ENCODE measurements at regions not wholly inside any gene's neighbourhood (a gene's known extent, or its start where the extent isn't known, plus 50 kb on each side); places are given as distances from the start of the nearest gene placed in this dataset.

- TF ChIP-seq CTCF (IDR thresholded peaks at IDR 0.05) (no peak), ZFX (IDR thresholded peaks at IDR 0.05; ENCODE audit: borderline replicate concordance) (no peak)
- H3K27ac ChIP-seq, result no peak overlapping the region
These were observed 165.4 kb downstream of the AASDHPPT start for GRCh38 chr11:106242718-106243415.

GRCh38 chr11:106246495-106246894, 169.0 kb downstream of the AASDHPPT start:
- no peak for TF ChIP-seq CTCF (IDR thresholded peaks at IDR 0.05)
- TF ChIP-seq ZFX (IDR thresholded peaks at IDR 0.05; ENCODE audit: borderline replicate concordance), result no peak
- no peak overlapping the region for H3K27ac ChIP-seq

GRCh38 chr11:106249617-106250239, 172.3 kb downstream of the AASDHPPT start:
- TF ChIP-seq ZFX (IDR thresholded peaks at IDR 0.05; ENCODE audit: borderline replicate concordance), result no peak
- TF ChIP-seq CTCF (IDR thresholded peaks at IDR 0.05), result no peak
- no peak overlapping the region for H3K27ac ChIP-seq

- TF ChIP-seq ZFX (IDR thresholded peaks at IDR 0.05; ENCODE audit: borderline replicate concordance) (no peak), CTCF (IDR thresholded peaks at IDR 0.05) (no peak)
These were observed 185.4 kb downstream of the AASDHPPT start for GRCh38 chr11:106262852-106263251.

GRCh38 chr11:106263527-106263926, 186.1 kb downstream of the AASDHPPT start:
- TF ChIP-seq ZFX (IDR thresholded peaks at IDR 0.05; ENCODE audit: borderline replicate concordance), result no peak
- TF ChIP-seq CTCF (IDR thresholded peaks at IDR 0.05), result no peak
- no peak overlapping the region for H3K27ac ChIP-seq

More at GRCh38 chr11:106262852-106263251, 185.4 kb downstream of the AASDHPPT start:
- no peak overlapping the region for H3K27ac ChIP-seq

- H3K27ac ChIP-seq, result no peak overlapping the region
- TF ChIP-seq ZFX (IDR thresholded peaks at IDR 0.05; ENCODE audit: borderline replicate concordance) (no peak), CTCF (IDR thresholded peaks at IDR 0.05) (no peak)
These were observed 193.6 kb downstream of the AASDHPPT start for GRCh38 chr11:106271086-106271485.

- no peak for TF ChIP-seq ZFX (IDR thresholded peaks at IDR 0.05; ENCODE audit: borderline replicate concordance)
- TF ChIP-seq CTCF (IDR thresholded peaks at IDR 0.05), result peak; percentile 14; the same call in 1 of the 2 replicates
- no peak overlapping the region for H3K27ac ChIP-seq
These were observed 194.2 kb downstream of the AASDHPPT start for GRCh38 chr11:106271686-106272085.

Measured in 22Rv1 (cell line).